ENCODE measurements at regions not wholly inside any gene's neighbourhood (a gene's known extent, or its start where the extent isn't known, plus 50 kb on each side); places are given as distances from the start of the nearest gene placed in this dataset.

DNA sequence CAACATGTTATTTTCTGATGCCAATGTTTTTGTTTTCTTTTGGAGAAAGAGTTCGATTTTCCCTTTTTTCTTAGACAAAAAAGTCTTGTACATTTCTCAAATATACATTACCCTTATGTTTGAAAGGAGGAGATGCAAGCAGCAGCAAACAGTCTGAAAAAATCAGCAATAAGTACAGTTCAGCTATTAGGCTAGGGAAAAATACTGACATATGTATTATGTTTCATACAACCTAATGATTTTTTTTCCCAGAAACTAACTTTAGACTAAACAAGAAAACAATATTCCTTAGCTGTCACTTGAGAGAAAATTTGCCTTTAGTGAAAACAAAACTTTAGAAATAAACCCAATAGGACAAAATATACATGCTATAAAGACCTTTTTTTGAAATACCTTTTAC, 1223.5 kb downstream of the SLITRK1 start:
- no peaks in the 10 kb centered on the region for H3K9me3 ChIP-seq
- TF ChIP-seq, protein P1, sequence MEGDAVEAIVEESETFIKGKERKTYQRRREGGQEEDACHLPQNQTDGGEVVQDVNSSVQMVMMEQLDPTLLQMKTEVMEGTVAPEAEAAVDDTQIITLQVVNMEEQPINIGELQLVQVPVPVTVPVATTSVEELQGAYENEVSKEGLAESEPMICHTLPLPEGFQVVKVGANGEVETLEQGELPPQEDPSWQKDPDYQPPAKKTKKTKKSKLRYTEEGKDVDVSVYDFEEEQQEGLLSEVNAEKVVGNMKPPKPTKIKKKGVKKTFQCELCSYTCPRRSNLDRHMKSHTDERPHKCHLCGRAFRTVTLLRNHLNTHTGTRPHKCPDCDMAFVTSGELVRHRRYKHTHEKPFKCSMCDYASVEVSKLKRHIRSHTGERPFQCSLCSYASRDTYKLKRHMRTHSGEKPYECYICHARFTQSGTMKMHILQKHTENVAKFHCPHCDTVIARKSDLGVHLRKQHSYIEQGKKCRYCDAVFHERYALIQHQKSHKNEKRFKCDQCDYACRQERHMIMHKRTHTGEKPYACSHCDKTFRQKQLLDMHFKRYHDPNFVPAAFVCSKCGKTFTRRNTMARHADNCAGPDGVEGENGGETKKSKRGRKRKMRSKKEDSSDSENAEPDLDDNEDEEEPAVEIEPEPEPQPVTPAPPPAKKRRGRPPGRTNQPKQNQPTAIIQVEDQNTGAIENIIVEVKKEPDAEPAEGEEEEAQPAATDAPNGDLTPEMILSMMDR (IDR thresholded peaks at IDR 0.05) = no peak
- intact Hi-C loops (cut with DNase I) = no loop called here
- DNase-seq (no peak), ATAC-seq (no peak)
- H3K36me3 ChIP-seq (ENCODE audit: insufficient read depth in 1 of 2, low read depth in 1 of 2) = no peaks in the 10 kb centered on the region
- no peak overlapping the region for H3K4me3 ChIP-seq
- no peak overlapping the region for H3K27ac ChIP-seq
- no peaks in the 10 kb centered on the region for H3K4me1 ChIP-seq
- H3K27me3 ChIP-seq (ENCODE audit: insufficient read depth in 3 of 3, low read length in 2 of 3) = no peaks in the 10 kb centered on the region
- 50 to 60% (median 53%) methylated on average over 1 of the region's 1 CpG for WGBS, 3 donors

DNA sequence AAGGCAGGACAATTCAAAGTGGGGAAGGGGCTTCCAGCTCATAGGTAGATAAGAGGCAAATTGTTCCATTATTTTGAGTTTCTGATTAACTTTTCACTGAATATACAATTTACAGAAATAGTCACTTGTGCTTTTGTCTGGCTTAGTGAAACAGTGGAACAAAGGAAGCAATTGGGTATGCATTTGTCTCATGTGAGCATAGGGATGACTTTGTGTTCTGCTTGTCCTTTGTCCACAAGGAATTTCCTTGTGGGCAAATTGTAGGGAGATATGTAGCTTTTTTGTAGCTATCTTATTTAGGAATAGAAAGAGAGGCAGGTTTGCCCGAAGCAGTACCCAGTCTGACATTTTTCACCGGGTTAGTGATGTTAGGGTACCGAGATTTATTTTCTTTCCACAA, 1224.8 kb downstream of the SLITRK1 start:
- DNase-seq = no peak
- intact Hi-C loops (cut with DNase I) = no loop called here
- H3K36me3 ChIP-seq (ENCODE audit: insufficient read depth in 1 of 2, low read depth in 1 of 2) = no peaks in the 10 kb centered on the region
- TF ChIP-seq, protein P1 (IDR thresholded peaks at IDR 0.05) = no peak
- H3K27ac ChIP-seq = no peak overlapping the region
- no peak overlapping the region for H3K4me3 ChIP-seq
- no peaks in the 10 kb centered on the region for H3K4me1 ChIP-seq
- no peaks in the 10 kb centered on the region for H3K27me3 ChIP-seq (ENCODE audit: insufficient read depth in 3 of 3, low read length in 2 of 3)
- no peak for ATAC-seq
- WGBS, 3 donors = 86 to 87% (median 86%) methylated on average over 3 of the region's 3 CpGs
- H3K9me3 ChIP-seq = no peaks in the 10 kb centered on the region

DNA sequence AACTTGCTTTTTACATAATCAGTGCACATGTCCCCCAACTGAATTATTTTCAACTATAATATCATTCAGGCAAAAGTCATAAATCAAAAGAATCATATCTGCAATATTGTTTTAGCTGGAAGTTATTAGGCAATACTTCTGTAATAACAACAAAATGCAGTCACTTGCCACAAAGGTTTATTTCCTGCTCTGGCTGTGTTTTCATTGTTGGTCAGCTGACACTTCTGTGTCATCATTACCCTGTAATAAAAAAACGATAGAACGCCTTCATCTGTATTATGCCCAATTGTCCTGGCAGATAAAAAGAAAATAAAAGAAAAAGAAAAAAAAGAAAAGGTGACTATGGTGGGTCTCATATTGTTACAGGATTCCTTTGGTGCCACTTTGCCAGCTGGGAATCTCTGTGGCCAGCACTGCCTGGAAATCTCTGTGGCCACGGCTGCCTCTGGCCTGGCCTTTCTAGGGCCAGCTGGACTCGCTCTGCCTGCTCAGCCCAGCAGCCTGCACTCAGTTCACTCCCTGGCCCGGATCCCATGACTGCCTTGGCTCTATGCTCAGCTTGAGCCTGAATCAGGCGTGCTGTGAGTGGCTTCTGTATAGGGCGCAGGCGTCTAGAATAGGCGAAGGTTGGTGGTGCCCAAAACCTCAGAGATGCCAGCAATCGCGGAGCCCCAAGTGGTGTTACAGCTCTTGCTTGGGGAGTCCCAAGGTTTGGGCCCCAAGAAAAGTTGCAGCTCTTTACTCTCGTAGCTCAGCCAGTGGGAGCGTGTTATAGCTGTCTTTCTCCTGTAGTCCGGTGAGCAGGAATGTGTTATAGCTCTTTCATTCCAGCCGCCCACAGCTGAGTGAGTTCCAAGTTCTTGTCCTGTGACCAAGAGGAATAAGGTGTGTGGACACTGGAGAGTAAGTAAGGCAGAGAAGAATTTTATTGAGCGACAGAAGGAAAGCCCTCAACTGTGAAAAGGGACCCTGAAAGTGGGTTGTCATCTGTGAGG, 1227.1 kb downstream of the SLITRK1 start:
- H3K4me3 ChIP-seq = no peak overlapping the region
- no peak overlapping the region for H3K27ac ChIP-seq
- peak; percentile 34 to 74 (median 67) for ATAC-seq
- no peaks in the 10 kb centered on the region for H3K4me1 ChIP-seq
- H3K9me3 ChIP-seq = no peaks in the 10 kb centered on the region
- no peaks in the 10 kb centered on the region for H3K36me3 ChIP-seq (ENCODE audit: insufficient read depth in 1 of 2, low read depth in 1 of 2)
- intact Hi-C loops (cut with DNase I) = no loop called here
- DNase-seq = peak; percentile 72 to 86
- TF ChIP-seq, protein P1 (IDR thresholded peaks at IDR 0.05) = no peak
- no peaks in the 10 kb centered on the region for H3K27me3 ChIP-seq (ENCODE audit: insufficient read depth in 3 of 3, low read length in 2 of 3)
- 74 to 81% (median 74%) methylated on average over 16 of the region's 16 CpGs for WGBS, 3 donors

DNA sequence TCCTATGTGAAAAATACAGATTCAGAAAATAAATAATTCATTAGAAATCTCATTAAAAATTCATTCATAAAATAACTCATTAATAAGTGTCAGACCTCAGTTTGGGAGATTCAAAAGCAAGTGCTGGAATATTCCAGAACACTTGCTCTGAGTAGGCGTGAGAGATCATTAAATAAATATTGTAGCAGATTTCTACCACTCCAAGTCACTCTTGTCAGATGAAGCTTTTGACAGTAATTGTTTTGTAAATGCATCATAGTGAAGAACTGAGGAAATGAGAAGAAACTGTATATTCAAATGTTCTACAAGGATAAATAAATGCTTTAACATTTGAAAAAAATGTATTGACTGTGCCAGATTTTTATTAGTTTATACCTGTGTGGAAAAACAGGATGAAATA, 1228.1 kb downstream of the SLITRK1 start:
- H3K27ac ChIP-seq = no peak overlapping the region
- DNase-seq (no peak), ATAC-seq (no peak)
- no peaks in the 10 kb centered on the region for H3K36me3 ChIP-seq (ENCODE audit: insufficient read depth in 1 of 2, low read depth in 1 of 2)
- H3K9me3 ChIP-seq = no peaks in the 10 kb centered on the region
- no peaks in the 10 kb centered on the region for H3K4me1 ChIP-seq
- H3K27me3 ChIP-seq (ENCODE audit: insufficient read depth in 3 of 3, low read length in 2 of 3) = no peaks in the 10 kb centered on the region
- intact Hi-C loops (cut with DNase I) = no loop called here
- WGBS, 3 donors = 74 to 85% (median 77%) methylated on average over 1 of the region's 1 CpG
- TF ChIP-seq, protein P1 (IDR thresholded peaks at IDR 0.05) = no peak
- no peak overlapping the region for H3K4me3 ChIP-seq
